G401 (cell line): ENCODE measurements at regions not wholly inside any gene's neighbourhood (a gene's known extent, or its start where the extent isn't known, plus 50 kb on each side); places are given as distances from the start of the nearest gene placed in this dataset.
"Not testable (repeated sequence)": the region's sequence is repeated elsewhere in the genome, so short reads cannot be mapped to it uniquely, and the experiment has no call there.

Source experiments
- DNase-seq: peaks from one replicate; pipeline ENCODE4 v3.0.0-alpha.2; 2015; ENCODE audit warnings: low spot score
- in situ Hi-C: cut with HindIII; loops from 2 replicates; pipeline ENCODE4 v1.10.0; 2016; ENCODE audit warnings: low sequenced_read_pairs, mixed read lengths

DNA sequence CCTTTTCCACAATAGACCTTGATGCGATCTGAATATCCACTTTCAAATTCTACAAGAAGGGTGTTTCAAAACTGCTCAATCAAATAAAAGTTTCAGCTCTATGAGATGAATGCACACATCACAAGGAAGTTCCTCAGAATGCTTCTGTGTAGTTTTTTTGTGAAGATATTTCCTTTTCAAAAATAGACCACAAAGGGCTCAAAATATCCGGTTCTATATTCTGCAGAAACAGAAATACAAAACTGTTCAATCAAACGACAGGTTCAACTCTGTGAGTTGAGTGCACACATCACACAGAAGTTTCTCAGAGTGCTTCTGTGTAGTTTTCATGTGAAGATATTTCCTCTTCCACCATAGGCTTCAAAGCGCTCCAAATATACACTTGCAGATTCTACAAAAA, 293.9 kb upstream of the DEFB115 start:
- DNase-seq = no peak
- in situ Hi-C loops = no loop called here

DNA sequence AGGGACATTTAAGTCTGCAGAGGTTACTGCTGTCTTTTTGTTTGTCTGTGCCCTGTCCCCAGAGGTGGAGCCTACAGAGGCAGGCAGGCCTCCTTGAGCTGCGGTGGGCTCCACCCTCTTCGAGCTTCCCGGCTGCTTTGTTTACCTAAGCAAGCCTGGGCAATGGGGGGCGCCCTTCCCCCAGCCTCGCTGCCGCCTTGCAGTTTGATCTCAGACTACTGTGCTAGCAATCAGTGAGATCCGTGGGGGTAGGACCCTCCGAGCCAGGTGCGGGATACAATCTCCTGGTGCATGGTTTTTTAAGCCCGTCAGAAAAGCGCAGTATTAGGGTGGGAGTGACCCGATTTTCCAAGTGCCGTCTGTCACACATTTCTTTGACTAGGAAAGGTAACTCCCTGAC, 281.6 kb upstream of the DEFB115 start:
- in situ Hi-C loops, DNase-seq: not testable (repeated sequence)

DNA sequence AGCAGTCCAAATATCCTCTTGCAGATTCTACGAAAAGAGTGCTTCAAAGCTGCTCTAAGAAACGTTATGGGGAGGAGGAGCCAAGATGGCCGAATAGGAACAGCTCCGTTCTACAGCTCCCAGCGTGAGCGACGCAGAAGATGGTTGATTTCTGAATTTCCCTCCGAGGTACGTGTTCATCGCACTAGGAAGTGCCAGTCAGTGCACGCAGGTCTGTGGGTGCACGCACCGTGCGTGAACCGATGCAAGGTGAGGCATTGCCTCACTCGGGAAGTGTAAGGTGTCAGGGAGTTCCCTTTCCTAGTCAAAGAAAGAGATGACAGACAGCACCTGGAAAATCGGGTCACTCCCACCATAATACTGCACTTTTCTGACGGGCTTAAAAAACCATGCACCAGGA, 272.1 kb upstream of the DEFB115 start:
- DNase-seq = no peak
- in situ Hi-C loops = no loop called here
